ENCODE measurements at regions not wholly inside any gene's neighbourhood (a gene's known extent, or its start where the extent isn't known, plus 50 kb on each side); places are given as distances from the start of the nearest gene placed in this dataset.

DNA sequence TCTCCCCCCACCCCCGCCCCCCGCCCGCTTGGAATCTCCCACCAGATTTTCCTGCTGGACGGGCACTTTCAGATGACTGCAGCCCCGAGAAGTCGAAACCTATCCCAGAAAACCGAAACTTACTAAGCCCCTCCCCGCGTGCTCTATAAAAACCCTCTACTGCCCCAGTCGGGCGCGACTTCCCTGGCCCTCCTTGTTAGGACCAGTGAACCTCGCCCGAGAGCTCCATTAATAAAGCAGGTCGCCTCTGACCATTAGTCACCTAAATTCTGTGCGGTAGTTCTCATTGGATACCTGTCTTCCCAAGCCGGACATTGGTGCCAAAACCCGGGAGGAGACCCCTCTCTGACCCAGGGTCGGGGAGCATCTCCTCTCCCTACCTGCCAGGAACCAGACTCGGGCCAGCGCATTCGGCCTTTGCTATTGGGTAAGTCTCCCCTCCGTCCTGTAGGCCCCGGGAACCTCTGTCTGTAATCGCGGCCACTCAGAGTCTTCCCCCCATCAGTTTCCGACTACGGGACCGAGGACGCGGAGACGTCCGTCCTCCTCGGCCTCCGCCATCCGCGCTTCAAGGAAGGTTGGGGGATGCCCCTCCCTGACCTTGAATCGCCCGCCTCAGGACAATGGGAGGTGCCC, 958.0 kb downstream of the RPA4 start:
- DNase-seq, result no peak
- no peak overlapping the region for H3K4me3 Mint-ChIP-seq (ENCODE audit: unreplicated experiment)
- H3K27ac Mint-ChIP-seq (ENCODE audit: unreplicated experiment), result no peak overlapping the region
- H3K36me3 Mint-ChIP-seq (ENCODE audit: unreplicated experiment), result peaks cover 21% of the 10 kb centered on the region
- TF ChIP-seq CTCF (IDR thresholded peaks at IDR 0.05; ENCODE audit: partially characterized antibody, unreplicated experiment), result no peak
- H3K9me3 Mint-ChIP-seq (ENCODE audit: unreplicated experiment), result peaks cover 9% of the 10 kb centered on the region
- H3K4me1 Mint-ChIP-seq (ENCODE audit: low read depth, unreplicated experiment), result no peaks in the 10 kb centered on the region
- peaks cover 8% of the 10 kb centered on the region for H3K27me3 Mint-ChIP-seq (ENCODE audit: unreplicated experiment)

GRCh38 chrX:97842468-97843199, 958.9 kb downstream of the RPA4 start:
- no peak for DNase-seq
- TF ChIP-seq CTCF (IDR thresholded peaks at IDR 0.05; ENCODE audit: partially characterized antibody, unreplicated experiment), result no peak
- Mint-ChIP-seq H3K4me1 (ENCODE audit: low read depth, unreplicated experiment) (no peaks in the 10 kb centered on the region), H3K9me3 (ENCODE audit: unreplicated experiment) (peaks cover 11% of the 10 kb centered on the region), H3K36me3 (ENCODE audit: unreplicated experiment) (peaks cover 21% of the 10 kb centered on the region), H3K27me3 (ENCODE audit: unreplicated experiment) (peaks cover 10% of the 10 kb centered on the region), H3K27ac (ENCODE audit: unreplicated experiment) (no peak overlapping the region), H3K4me3 (ENCODE audit: unreplicated experiment) (no peak overlapping the region)

DNA sequence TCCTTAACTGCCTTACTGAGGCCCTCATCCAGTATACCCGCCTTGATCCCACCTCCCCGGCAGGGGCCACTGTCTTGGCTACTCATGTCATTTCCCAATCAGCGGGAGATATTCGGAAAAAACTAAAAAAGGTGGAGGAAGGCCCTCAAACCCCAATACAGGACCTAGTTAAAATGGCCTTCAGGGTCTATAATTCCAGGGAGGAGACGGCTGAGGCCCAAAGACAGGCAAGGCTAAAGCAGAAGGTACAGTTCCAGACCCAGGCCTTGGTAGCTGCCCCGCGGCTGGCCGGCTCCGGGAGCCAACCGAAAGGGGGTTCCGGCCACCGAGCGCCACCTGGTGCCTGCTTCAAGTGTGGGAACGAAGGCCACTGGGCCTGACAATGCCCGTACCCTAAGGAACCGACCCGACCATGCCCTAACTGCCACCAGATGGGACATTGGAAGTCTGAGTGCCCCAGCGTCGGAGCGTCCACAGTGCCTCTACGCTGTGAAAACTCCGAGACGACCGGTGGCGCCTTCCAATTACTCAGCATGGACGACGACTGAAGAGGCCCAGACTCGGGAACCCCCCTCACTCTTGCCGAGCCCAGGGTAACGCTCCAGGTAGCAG, 959.6 kb downstream of the RPA4 start:
- Mint-ChIP-seq H3K27me3 (ENCODE audit: unreplicated experiment) (peaks cover 10% of the 10 kb centered on the region), H3K27ac (ENCODE audit: unreplicated experiment) (no peak overlapping the region), H3K9me3 (ENCODE audit: unreplicated experiment) (peaks cover 14% of the 10 kb centered on the region), H3K36me3 (ENCODE audit: unreplicated experiment) (peaks cover 24% of the 10 kb centered on the region), H3K4me1 (ENCODE audit: low read depth, unreplicated experiment) (no peaks in the 10 kb centered on the region), H3K4me3 (ENCODE audit: unreplicated experiment) (no peak overlapping the region)
- DNase-seq, result no peak
- TF ChIP-seq CTCF (IDR thresholded peaks at IDR 0.05; ENCODE audit: partially characterized antibody, unreplicated experiment), result no peak

DNA sequence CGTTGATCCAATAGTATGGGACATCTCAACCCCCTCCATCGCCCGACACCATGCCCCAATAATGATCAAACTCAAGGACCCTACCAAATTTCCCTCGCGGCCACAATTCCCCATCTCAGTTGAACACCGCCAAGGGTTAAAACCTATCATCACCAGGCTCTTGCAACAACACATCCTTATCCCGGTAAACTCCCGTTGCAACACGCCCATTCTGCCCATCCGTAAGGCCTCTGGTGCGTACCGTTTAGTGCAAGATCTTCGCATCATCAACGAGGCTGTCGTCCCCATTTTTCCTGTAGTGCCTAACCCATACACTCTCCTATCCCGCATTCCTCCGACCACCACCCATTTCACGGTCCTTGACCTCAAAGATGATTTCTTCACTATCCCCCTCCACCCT, 960.5 kb downstream of the RPA4 start:
- TF ChIP-seq CTCF (IDR thresholded peaks at IDR 0.05; ENCODE audit: partially characterized antibody, unreplicated experiment), result no peak
- H3K9me3 Mint-ChIP-seq (ENCODE audit: unreplicated experiment), result peaks cover 15% of the 10 kb centered on the region
- no peak for DNase-seq
- H3K36me3 Mint-ChIP-seq (ENCODE audit: unreplicated experiment), result peaks cover 30% of the 10 kb centered on the region
- H3K27ac Mint-ChIP-seq (ENCODE audit: unreplicated experiment), result peak overlapping the region; percentile 22
- H3K27me3 Mint-ChIP-seq (ENCODE audit: unreplicated experiment), result peaks cover 10% of the 10 kb centered on the region
- no peak overlapping the region for H3K4me3 Mint-ChIP-seq (ENCODE audit: unreplicated experiment)
- no peaks in the 10 kb centered on the region for H3K4me1 Mint-ChIP-seq (ENCODE audit: low read depth, unreplicated experiment)

- Mint-ChIP-seq H3K4me3 (ENCODE audit: unreplicated experiment) (no peak overlapping the region), H3K9me3 (ENCODE audit: unreplicated experiment) (peaks cover 15% of the 10 kb centered on the region), H3K4me1 (ENCODE audit: low read depth, unreplicated experiment) (no peaks in the 10 kb centered on the region), H3K27ac (ENCODE audit: unreplicated experiment) (no peak overlapping the region), H3K27me3 (ENCODE audit: unreplicated experiment) (peaks cover 10% of the 10 kb centered on the region), H3K36me3 (ENCODE audit: unreplicated experiment) (peaks cover 30% of the 10 kb centered on the region)
- DNase-seq, result no peak
- no peak for TF ChIP-seq CTCF (IDR thresholded peaks at IDR 0.05; ENCODE audit: partially characterized antibody, unreplicated experiment)
These were observed 961.2 kb downstream of the RPA4 start for GRCh38 chrX:97844943-97845342.

Measured in glutamatergic neuron (in vitro differentiated cells).